Activated naive CD4-positive, alpha-beta T cell treated with anti-CD3 and anti-CD28 coated beads, Interleukin-2, amount 50 U/mL, for 72 hours (primary cell): ENCODE measurements at regions not wholly inside any gene's neighbourhood (a gene's known extent, or its start where the extent isn't known, plus 50 kb on each side); places are given as distances from the start of the nearest gene placed in this dataset.
"Not testable (repeated sequence)": the region's sequence is repeated elsewhere in the genome, so short reads cannot be mapped to it uniquely, and the experiment has no call there.

Experiments
- ATAC-seq, 2 donors: fragments of 150-1000 bp; cut with Tn5 transposase; 2 replicates each; pipeline ENCODE4 v1.10.0; 2021; ENCODE audit warnings: mild to moderate bottlenecking in 2 of 2, moderate library complexity in 2 of 2
- DNase-seq, 2 donors: peaks; one replicate each; pipeline ENCODE4 v3.0.0; 2021 to 2022; ENCODE audit warnings: low spot score in 2 of 2
- H3K27ac Mint-ChIP-seq, 2 donors: one replicate each; pipeline ENCODE4 v1.8.0; 2022; ENCODE audit warnings: mild to moderate bottlenecking in 2 of 2, mixed read lengths in 2 of 2
- H3K36me3 Mint-ChIP-seq, 2 donors: one replicate each; pipeline ENCODE4 v1.8.0; 2022; ENCODE audit warnings: mixed read lengths in 2 of 2
- H3K9me3 Mint-ChIP-seq, 2 donors: one replicate each; pipeline ENCODE4 v1.8.0; 2022; ENCODE audit warnings: mixed read lengths in 2 of 2

DNA sequence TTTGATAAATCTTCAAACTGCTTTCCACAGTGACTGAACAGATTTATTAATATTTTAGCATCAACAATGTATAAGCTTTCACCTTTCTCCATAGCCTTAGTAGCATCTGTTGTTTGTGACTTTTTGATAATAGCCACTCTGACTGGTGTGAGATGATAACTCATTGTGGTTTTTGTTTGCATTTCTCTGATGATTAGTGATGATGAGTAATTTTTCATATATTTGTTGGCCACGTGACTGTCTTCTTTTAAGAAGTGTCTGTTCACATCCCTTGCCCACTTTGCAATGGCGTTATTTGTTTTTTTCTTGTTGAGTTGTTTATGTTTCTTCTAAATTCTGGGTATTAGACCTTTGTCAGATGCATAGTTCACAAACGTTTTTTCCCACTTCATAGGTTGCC, 952.9 kb downstream of the TRIB2 start:
- Mint-ChIP-seq H3K27ac (no peak overlapping the region), H3K9me3 (peaks cover 5 to 31% of the 10 kb centered on the region in 2 donors), H3K36me3 (no peaks in the 10 kb centered on the region)
- no peak for DNase-seq
- no peak for ATAC-seq

DNA sequence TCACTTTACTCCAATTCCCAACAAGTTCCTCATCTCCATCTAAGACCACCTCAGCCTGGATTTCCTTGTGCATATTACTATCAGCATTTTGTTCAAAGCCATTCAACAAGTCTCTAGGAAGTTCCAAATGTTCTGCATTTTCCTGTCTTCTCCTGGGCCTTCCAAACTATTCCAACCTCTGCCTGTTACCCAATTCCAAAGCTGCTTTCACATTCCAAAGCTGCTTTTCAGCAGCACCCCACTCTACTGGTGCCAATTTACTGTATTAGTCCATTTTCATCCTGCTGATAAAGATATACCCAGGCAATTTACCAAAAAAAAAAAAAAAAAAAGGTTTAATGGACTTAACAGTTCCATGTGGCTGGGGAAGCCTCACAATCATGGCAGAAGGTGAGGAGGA, 957.1 kb downstream of the TRIB2 start:
- peaks cover 0 to 25% of the 10 kb centered on the region in 2 donors for H3K9me3 Mint-ChIP-seq
- not testable (repeated sequence) for ATAC-seq, DNase-seq, H3K36me3 Mint-ChIP-seq, H3K27ac Mint-ChIP-seq

DNA sequence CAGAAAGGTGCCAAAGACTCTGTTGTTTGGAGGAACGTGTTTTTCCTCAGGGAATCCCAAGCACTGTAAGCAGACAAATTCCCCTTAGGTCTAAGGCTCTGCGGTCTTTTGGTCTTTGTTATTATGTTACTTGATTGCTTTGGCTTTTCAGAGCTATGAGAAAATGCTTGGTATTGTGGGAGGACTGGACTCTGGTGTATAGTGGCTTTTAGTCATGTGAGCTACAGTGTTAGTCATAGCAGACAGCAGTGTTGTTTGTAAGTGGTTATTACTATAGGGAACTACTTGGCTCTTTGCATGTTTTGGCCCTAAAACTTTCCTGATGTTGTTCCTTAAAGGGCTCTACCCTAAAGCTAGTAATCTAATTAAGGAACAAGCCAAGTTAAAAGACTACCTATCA, 956.2 kb upstream of the LRATD1 start:
- ATAC-seq = no peak
- DNase-seq = no peak
- Mint-ChIP-seq H3K36me3 (no peaks in the 10 kb centered on the region), H3K27ac (no peak overlapping the region), H3K9me3 (peaks cover 0 to 14% of the 10 kb centered on the region in 2 donors)

DNA sequence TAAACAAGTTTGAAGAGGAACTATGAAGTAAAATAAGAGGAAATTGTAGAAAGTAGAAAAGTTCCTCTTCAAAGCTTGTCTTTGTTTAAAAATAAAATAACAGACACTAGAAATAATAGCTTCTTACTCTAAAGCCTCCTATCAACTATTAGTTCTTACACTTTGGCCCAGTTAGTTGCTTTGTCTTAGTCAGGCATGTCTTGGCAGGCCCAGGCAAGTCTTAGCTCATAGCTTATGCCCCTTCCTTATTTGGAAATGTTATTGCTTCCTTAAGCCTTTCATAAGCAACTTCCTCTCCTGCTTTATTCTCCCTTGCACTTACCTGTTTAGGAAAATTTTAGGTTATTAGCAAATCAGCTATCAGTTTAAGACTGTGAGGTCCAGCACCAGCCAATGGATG, 950.6 kb upstream of the LRATD1 start:
- DNase-seq (no peak), ATAC-seq (no peak)
- H3K9me3 Mint-ChIP-seq = peaks cover 9 to 10% of the 10 kb centered on the region in 2 donors
- no peak overlapping the region for H3K27ac Mint-ChIP-seq
- H3K36me3 Mint-ChIP-seq = peaks cover 0 to 5% of the 10 kb centered on the region in 2 donors

DNA sequence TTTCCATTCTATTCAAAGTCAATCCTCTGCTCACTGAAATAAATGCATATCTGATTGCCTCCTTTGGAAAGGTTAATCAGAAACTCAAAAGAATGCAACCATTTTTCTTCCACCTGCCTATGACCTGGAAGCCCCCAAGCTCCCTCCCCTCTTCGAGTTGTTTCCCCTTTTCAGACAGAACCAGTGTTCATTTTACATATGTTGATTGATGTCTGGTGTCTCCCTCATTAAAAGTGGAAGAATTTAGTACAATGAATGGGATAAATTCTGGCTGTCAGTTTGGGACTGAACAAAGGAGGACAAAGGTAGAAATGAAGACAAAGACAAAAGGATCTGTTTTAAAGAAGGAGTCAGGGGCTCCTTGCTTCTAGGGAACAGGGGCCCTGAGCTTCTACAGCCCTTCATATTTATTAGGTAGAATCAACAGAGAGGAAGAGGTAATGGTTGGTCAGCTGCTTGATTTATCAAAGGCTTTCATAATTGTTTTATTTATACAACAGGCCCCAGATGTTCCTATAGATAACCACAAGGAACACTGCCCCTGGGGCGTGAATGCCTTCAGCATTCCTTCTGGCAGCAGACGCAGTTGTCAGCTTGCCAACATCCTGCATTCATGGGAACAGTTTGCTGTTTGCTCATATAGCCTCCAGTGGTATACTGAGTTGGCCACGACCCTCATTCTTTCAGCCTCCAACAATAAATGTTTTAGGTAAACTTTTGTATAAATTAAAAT, 949.8 kb upstream of the LRATD1 start:
- Mint-ChIP-seq H3K36me3 (peaks cover 0 to 5% of the 10 kb centered on the region in 2 donors), H3K9me3 (peaks cover 9 to 10% of the 10 kb centered on the region in 2 donors), H3K27ac (no peak overlapping the region)
- DNase-seq (no peak), ATAC-seq (no peak)

DNA sequence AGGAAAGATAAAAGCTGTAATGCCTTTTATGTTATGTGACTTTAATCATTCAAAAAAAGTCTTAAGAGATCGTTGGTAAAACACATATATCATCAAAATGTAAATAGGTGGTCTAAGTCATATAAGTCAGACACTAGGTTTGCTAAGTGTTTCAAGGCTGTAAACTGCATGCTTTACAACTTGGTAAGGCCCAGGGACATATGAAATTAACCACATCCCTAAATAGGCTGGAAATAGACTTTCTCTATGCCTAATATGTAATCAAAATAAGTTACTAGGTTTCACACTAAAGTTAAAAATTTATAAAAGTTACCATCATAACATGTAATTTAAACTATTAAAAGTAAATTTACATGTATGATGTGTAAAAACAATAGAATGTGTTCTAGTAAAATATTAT, 946.3 kb upstream of the LRATD1 start:
- no peak for DNase-seq
- peaks cover 0 to 5% of the 10 kb centered on the region in 2 donors for H3K36me3 Mint-ChIP-seq
- H3K27ac Mint-ChIP-seq = no peak overlapping the region
- no peak for ATAC-seq
- peaks cover 10 to 12% of the 10 kb centered on the region in 2 donors for H3K9me3 Mint-ChIP-seq

DNA sequence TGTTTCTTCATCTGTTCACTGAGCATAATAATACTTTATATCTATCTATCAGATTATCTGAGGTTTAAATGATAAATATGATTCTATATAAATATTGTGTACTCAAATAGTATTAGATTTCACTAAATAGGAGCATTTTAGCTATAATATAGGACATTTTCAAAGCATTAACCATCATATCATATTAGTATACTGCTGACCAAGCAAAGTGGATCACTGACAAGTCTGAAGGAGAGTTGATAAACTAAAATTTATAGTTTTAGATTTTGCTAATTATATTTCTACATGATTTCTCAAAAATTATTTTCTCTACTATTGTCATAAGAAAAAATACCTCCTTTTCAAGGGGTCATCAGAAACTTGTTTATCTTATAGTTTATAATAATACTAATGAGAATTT, 937.8 kb upstream of the LRATD1 start:
- ATAC-seq (no peak), DNase-seq (no peak)
- Mint-ChIP-seq H3K9me3 (peaks cover 4 to 16% of the 10 kb centered on the region in 2 donors), H3K27ac (no peak overlapping the region), H3K36me3 (no peaks in the 10 kb centered on the region)

DNA sequence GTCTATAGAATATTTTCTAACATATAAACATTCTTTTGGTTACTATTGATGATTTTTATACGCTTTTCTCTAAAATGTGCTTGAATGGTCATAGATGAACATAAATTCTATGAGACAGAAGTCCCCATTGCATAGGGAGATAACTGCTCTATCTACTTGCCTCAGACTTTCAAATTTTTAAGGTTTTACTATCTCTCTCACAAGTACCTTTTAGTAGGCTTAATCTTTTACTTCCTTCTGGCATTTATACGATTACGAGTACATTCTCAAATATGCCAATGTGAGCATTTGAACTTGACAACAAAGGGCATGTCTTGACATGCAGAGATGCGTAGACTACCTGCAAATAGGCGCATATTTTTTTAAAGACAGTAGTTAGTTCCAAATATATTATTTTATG, 935.9 kb upstream of the LRATD1 start:
- Mint-ChIP-seq H3K27ac (no peak overlapping the region), H3K9me3 (peaks cover 4 to 12% of the 10 kb centered on the region in 2 donors), H3K36me3 (no peaks in the 10 kb centered on the region)
- ATAC-seq (no peak), DNase-seq (no peak)

DNA sequence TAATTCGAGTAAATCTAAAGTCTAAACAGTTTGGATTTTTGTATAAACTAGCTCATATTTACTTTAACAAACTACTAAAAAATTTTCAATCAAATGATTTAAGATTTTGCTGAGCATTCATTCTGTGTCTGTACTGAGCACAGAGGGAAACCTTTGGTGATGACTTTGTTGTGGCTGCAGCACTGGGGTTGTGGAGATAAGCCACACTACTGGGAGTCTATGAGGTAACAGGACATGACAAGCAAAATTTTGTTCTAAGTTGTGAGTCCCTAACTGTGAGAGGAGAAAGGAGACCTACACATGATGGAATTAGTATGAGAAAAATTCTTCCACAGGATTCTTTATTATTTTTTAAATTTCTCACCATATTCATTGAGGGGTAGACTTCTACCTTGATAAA, 933.7 kb upstream of the LRATD1 start:
- H3K36me3 Mint-ChIP-seq = no peaks in the 10 kb centered on the region
- H3K9me3 Mint-ChIP-seq = peaks cover 0 to 8% of the 10 kb centered on the region in 2 donors
- H3K27ac Mint-ChIP-seq = no peak overlapping the region
- ATAC-seq (no peak), DNase-seq (no peak)

DNA sequence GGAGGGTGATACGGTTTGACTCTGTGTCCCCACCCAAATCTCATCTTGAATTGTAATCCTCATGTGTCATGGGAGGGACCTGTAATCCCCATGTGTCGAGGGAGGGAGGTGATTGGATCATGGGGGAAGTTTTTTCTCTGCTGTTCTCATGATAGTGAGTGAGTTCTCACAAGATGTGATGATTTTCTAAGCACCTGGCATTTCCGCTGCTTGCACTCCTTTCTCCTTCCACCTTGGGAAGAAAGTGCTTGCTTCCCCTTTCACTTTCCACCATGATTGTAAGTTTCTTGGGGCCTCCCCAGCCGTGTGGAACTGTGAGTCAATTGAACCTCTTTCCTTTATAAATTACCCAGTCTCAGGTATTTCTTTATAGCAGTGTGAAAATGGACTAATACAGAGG, 932.6 kb upstream of the LRATD1 start:
- H3K36me3 Mint-ChIP-seq, ATAC-seq: not testable (repeated sequence)

DNA sequence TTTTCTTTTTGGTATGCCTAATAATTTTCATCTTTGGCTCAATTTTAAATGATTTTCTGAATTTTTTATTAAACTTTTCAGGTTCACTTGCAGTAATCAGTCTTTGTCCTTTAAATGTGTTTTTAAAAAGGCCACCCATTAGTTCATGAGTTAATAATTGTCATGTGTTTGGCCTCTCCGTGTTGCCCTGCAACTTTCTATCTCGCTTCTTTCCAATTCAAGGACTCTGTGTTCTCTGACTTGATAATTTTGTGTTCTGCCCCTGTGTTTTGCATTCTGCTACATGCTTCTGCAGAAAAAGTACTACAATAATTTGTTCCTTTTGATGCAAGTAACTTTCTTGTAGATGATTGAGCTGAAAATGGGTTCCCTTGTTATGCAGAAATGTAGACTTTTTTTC, 921.4 kb upstream of the LRATD1 start:
- no peak for ATAC-seq
- DNase-seq = no peak
- no peaks in the 10 kb centered on the region for H3K36me3 Mint-ChIP-seq
- no peak overlapping the region for H3K27ac Mint-ChIP-seq
- peaks cover 12 to 19% of the 10 kb centered on the region in 2 donors for H3K9me3 Mint-ChIP-seq

More for the DNA sequence above, 932.6 kb upstream of the LRATD1 start:
- not testable (repeated sequence) for DNase-seq, H3K27ac Mint-ChIP-seq
- H3K9me3 Mint-ChIP-seq = peaks cover 0 to 15% of the 10 kb centered on the region in 2 donors

DNA sequence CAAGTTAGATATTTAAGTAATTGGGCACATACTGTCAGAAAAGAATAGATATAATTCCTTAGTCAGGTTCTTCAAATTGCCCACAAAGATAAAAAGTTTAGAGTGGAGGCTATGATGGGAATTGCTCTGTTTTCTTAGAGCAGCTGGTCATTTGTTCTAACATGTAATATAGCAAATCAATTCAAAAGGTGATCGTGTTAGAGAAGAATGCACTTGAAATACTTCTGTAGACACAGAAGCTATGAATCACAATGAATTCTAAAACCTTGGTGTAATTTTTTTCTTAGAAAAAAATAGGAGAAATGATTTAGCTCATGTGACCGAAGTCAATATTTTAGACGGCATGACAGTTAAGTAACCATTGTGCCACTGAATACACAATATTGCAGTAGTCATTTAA, 918.1 kb upstream of the LRATD1 start:
- Mint-ChIP-seq H3K27ac (no peak overlapping the region), H3K9me3 (peaks cover 6 to 14% of the 10 kb centered on the region in 2 donors), H3K36me3 (no peaks in the 10 kb centered on the region)
- DNase-seq (no peak), ATAC-seq (no peak)

DNA sequence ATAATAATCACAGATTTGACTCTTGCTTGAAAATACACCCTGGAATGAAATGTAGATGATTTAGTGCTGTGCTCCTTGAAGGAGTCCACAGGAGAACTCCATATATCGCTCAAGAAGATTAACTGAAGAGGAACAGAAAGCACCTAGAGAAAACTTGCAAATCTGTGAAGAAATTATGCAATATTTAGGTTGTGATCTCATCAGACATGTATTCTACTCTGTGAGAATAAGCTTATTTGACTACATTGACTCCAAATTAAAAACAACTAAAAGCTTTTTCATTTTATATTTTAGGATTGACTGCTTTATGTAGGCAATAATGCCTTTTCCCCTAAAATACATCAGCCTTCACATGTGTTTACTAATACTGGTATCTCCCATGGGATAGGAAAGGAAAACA, 906.6 kb upstream of the LRATD1 start:
- peaks cover 0 to 6% of the 10 kb centered on the region in 2 donors for H3K36me3 Mint-ChIP-seq
- ATAC-seq (no peak), DNase-seq (no peak)
- peaks cover 17 to 25% of the 10 kb centered on the region in 2 donors for H3K9me3 Mint-ChIP-seq
- no peak overlapping the region for H3K27ac Mint-ChIP-seq

DNA sequence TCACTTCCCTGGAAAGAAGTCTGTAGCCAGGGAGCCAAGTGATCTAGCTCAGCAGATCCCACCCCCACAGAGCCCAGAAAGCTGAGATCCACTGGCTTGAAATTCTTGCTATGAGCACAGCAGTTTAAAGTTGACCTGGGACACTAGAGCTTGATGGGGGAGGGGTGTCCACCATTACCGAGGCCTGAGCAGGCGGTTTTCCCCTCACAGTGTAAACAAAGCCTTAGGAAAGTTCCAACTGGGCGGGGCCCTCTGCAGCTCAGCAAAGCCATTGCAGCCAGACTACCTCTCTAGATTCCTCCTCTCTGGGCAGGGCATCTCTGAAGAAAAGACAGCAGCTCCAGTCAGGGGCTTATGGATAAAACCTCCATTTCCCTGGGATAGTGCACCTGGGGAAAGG, 887.2 kb upstream of the LRATD1 start:
- ATAC-seq = no peak
- Mint-ChIP-seq H3K27ac (no peak overlapping the region), H3K9me3 (peaks cover 36 to 37% of the 10 kb centered on the region in 2 donors), H3K36me3 (peaks cover 0 to 20% of the 10 kb centered on the region in 2 donors)
- DNase-seq = no peak

DNA sequence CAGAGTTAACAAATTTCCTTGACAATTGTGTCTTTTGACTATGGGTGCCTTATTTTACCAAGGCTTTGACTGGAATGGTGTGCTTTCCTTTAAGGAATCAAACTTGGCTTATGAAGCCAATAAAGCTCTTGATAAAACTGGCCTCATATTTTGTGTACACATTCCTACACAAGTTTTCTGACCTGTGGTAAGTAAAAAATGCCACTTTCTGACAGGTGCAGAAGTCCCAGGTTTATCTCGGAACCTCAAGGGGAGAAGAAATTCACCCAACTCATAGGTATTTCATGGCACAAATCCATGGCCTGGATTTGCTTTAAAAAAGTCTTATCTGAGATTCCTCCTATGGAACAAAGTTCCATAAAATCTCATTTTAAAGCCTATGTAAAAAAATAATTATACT, 880.6 kb upstream of the LRATD1 start:
- H3K27ac Mint-ChIP-seq = no peak overlapping the region
- no peak for DNase-seq
- H3K36me3 Mint-ChIP-seq = no peaks in the 10 kb centered on the region
- no peak for ATAC-seq
- H3K9me3 Mint-ChIP-seq = peaks cover 19 to 24% of the 10 kb centered on the region in 2 donors

DNA sequence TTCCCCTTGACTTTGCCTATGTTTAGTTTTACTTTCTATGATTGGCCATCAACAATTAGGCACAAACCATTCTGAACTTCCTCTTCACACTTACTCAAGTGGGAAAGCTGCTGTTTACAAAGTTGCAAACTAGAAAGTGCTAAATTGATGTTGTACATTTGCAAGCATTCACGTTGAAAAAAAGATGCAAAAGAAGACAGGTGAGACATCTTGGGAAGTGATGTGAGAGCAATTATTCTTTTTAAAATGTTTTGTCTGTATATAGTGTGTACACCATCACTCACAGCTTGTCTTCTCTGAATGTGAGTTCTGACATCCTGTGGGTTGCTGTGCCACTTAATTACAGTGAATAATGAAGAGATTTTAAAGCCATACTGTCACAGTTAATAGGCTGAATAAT, 874.1 kb upstream of the LRATD1 start:
- H3K36me3 Mint-ChIP-seq = peaks cover 0 to 12% of the 10 kb centered on the region in 2 donors
- no peak overlapping the region for H3K27ac Mint-ChIP-seq
- H3K9me3 Mint-ChIP-seq = peaks cover 11 to 12% of the 10 kb centered on the region in 2 donors
- no peak for DNase-seq
- no peak for ATAC-seq

DNA sequence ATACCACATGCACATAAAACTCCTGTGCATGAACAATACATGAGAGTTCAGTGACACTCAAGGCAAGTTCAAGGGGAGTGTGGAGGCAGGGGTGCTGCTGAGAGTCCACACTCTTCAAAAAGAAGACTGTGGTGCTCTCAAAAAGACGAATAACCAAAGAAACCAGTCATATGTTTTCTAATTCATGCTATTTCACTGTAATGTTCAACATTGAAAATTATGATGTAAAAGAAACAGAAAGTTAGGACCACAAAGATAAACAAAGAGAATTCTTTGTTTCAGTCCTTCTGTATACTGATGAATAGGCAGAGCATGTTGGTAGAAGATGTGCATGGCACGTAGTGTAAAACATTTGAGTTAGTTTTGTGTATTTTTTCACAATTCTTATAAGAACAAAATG, 864.2 kb upstream of the LRATD1 start:
- ATAC-seq = no peak
- Mint-ChIP-seq H3K27ac (no peak overlapping the region), H3K36me3 (no peaks in the 10 kb centered on the region), H3K9me3 (peaks cover 14 to 20% of the 10 kb centered on the region in 2 donors)
- no peak for DNase-seq

DNA sequence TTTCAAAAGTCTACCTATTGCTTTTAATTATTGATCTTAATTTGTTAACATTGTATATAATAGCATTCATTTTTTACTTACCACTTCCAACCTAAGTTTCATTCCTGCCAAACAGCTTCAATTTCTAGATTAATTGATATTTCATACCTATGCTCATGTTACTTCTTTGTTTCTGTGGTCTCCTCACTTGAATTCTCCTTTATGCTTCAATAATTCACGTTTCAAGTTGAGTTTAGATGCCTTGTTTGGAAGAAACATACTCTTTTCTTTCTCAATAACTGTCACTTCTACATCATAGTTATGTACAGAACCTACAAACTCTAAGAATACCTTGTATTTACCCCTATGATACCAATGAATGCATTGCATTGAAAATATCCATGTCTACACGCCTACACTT, 862.2 kb upstream of the LRATD1 start:
- H3K36me3 Mint-ChIP-seq = no peaks in the 10 kb centered on the region
- ATAC-seq (no peak), DNase-seq (no peak)
- peaks cover 14 to 21% of the 10 kb centered on the region in 2 donors for H3K9me3 Mint-ChIP-seq
- no peak overlapping the region for H3K27ac Mint-ChIP-seq
